LNCaP clone FGC (cell line): ENCODE measurements at regions not wholly inside any gene's neighbourhood (a gene's known extent, or its start where the extent isn't known, plus 50 kb on each side); places are given as distances from the start of the nearest gene placed in this dataset.
"Not testable (repeated sequence)": the region's sequence is repeated elsewhere in the genome, so short reads cannot be mapped to it uniquely, and the experiment has no call there.

Source experiments
- DNase-seq: peaks from one replicate; pipeline ENCODE4 v3.0.0-alpha.2; 2011; ENCODE audit warnings: low read depth
- H3K4me3 ChIP-seq: 2 replicates; pipeline ENCODE4 v1.5.1; 2011; ENCODE audit warnings: mild to moderate bottlenecking, low read depth, low read length, control low read depth
- CTCF ChIP-seq: IDR thresholded peaks from 2 replicates; pipeline ENCODE4 v1.5.1; 2012; ENCODE audit warnings: mild to moderate bottlenecking; ENCODE audit not compliant: control insufficient read depth, insufficient read depth; ENCODE audit errors: extremely low read depth

GRCh38 chr1:148379697-148380096, 103.4 kb downstream of the PPIAL4G start:
- no peak for DNase-seq
- TF ChIP-seq CTCF, result no peak
- H3K4me3 ChIP-seq, result no peak overlapping the region

- DNase-seq, result no peak
- no peak for TF ChIP-seq CTCF
- no peak overlapping the region for H3K4me3 ChIP-seq
Observed at GRCh38 chr1:148379170-148379500, 104.0 kb downstream of the PPIAL4G start.

- not testable (repeated sequence) for DNase-seq, H3K4me3 ChIP-seq
Observed at GRCh38 chr1:148377992-148378391, 105.1 kb downstream of the PPIAL4G start.

- not testable (repeated sequence) for DNase-seq, H3K4me3 ChIP-seq
Observed at GRCh38 chr1:148377045-148377444, 106.1 kb downstream of the PPIAL4G start.

GRCh38 chr1:148374101-148374500, 109.0 kb downstream of the PPIAL4G start:
- TF ChIP-seq CTCF, result no peak
- DNase-seq, result no peak
- H3K4me3 ChIP-seq, result no peak overlapping the region

GRCh38 chr1:148373192-148373925, 109.7 kb downstream of the PPIAL4G start:
- no peak for DNase-seq
- TF ChIP-seq CTCF, result no peak

GRCh38 chr1:148372731-148373130, 110.4 kb downstream of the PPIAL4G start:
- H3K4me3 ChIP-seq, result no peak overlapping the region; the same call in 1 of the 2 replicates
- DNase-seq, result peak; percentile 71

More at GRCh38 chr1:148373192-148373925, 109.7 kb downstream of the PPIAL4G start:
- no peak overlapping the region for H3K4me3 ChIP-seq

GRCh38 chr1:148372051-148372726, 110.9 kb downstream of the PPIAL4G start:
- not testable (repeated sequence) for DNase-seq, H3K4me3 ChIP-seq

More at GRCh38 chr1:148372731-148373130, 110.4 kb downstream of the PPIAL4G start:
- no peak for TF ChIP-seq CTCF
